ENCODE measurements at regions not wholly inside any gene's neighbourhood (a gene's known extent, or its start where the extent isn't known, plus 50 kb on each side); places are given as distances from the start of the nearest gene placed in this dataset.

DNA sequence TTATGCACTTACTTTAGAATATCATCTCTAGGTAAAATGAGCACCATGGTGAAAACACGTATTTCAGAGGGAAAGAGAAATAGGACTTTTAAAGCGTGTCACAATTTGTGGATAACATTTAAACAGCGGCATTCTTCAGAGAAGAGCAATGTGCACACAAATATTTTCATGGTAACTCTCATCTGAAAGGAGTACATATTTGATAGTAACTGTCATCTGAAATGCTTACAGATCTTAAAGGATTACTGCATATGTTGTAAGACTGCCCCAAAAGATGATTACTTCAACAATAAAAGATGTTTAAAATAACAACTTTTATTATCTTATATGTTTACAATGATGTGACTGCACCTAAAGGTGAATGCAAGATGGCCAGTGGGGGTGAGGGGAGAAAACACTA, 408.8 kb downstream of the PLA2G4A start:
- TF ChIP-seq, protein P1, sequence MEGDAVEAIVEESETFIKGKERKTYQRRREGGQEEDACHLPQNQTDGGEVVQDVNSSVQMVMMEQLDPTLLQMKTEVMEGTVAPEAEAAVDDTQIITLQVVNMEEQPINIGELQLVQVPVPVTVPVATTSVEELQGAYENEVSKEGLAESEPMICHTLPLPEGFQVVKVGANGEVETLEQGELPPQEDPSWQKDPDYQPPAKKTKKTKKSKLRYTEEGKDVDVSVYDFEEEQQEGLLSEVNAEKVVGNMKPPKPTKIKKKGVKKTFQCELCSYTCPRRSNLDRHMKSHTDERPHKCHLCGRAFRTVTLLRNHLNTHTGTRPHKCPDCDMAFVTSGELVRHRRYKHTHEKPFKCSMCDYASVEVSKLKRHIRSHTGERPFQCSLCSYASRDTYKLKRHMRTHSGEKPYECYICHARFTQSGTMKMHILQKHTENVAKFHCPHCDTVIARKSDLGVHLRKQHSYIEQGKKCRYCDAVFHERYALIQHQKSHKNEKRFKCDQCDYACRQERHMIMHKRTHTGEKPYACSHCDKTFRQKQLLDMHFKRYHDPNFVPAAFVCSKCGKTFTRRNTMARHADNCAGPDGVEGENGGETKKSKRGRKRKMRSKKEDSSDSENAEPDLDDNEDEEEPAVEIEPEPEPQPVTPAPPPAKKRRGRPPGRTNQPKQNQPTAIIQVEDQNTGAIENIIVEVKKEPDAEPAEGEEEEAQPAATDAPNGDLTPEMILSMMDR (IDR thresholded peaks at IDR 0.05; ENCODE audit: low read length), result no peak
- no peak for TF ChIP-seq EZH2 (IDR thresholded peaks at IDR 0.05; ENCODE audit: borderline replicate concordance, low read length)
